ENCODE measurements at regions not wholly inside any gene's neighbourhood (a gene's known extent, or its start where the extent isn't known, plus 50 kb on each side); places are given as distances from the start of the nearest gene placed in this dataset.

GRCh38 chr6:159499034-159499433, 194.0 kb downstream of the SOD2 start (continued):
- peak; percentile 93 for TF ChIP-seq CBFA2T2 (conservative IDR thresholded peaks at IDR 0.05)
- TF ChIP-seq GABPB2 (CRISPR knock-in tag; conservative IDR thresholded peaks at IDR 0.05) = no peak
- no peak for TF ChIP-seq FOXJ2 (tag; IDR thresholded peaks at IDR 0.05)
- peak; percentile 15; the same call in 1 of the 2 replicates for TF ChIP-seq ZNF24 (IDR thresholded peaks at IDR 0.05)
- peak in 1 of 2 experiments; percentile 61; a peak in 2 of 4 replicates for TF ChIP-seq HDAC1 (IDR thresholded peaks at IDR 0.05)
- peak in 1 of 2 experiments; percentile 82; a peak in 2 of 4 replicates for TF ChIP-seq RCOR1 (IDR thresholded peaks at IDR 0.05; ENCODE audit: borderline replicate concordance in 1 of 2, low read depth in 2 of 2, low read length in 2 of 2)
- no peak for TF ChIP-seq ZNF354B (CRISPR knock-in tag; IDR thresholded peaks at IDR 0.05)
- TF ChIP-seq TEAD4 (IDR thresholded peaks at IDR 0.05; ENCODE audit: low read length) = peak; percentile 98
- TF ChIP-seq TEAD4 (CRISPR knock-in tag; IDR thresholded peaks at IDR 0.05; ENCODE audit: borderline replicate concordance) = no peak
- TF ChIP-seq RB1 (IDR thresholded peaks at IDR 0.05; ENCODE audit: low read depth) = peak; percentile 23; the same call in 1 of the 2 replicates
- TF ChIP-seq NELFE (IDR thresholded peaks at IDR 0.05; ENCODE audit: insufficient read depth, insufficient read length) = no peak
- 0 out of 2 replicates have a peak, but pooled peaks have one; percentile 22 for TF ChIP-seq MTA1 (IDR thresholded peaks at IDR 0.05; ENCODE audit: borderline replicate concordance)
- peak; percentile 90 for TF ChIP-seq CC2D1A (IDR thresholded peaks at IDR 0.05)
- TF ChIP-seq TBL1XR1 (IDR thresholded peaks at IDR 0.05; ENCODE audit: low read length in 2 of 2) = peak in 1 of 2 experiments; percentile 73; a peak in 2 of 4 replicates
- peak; percentile 41; the same call in 1 of the 2 replicates for TF ChIP-seq ATF7 (IDR thresholded peaks at IDR 0.05)
- peak; percentile 90 for TF ChIP-seq NCOR1 (IDR thresholded peaks at IDR 0.05)
- TF ChIP-seq PBX2 (CRISPR knock-in tag; IDR thresholded peaks at IDR 0.05; ENCODE audit: low read depth) = no peak
- peak; percentile 89 for TF ChIP-seq PBX2 (tag; conservative IDR thresholded peaks at IDR 0.05; ENCODE audit: low read depth)
- no peak for TF ChIP-seq CHD1 (IDR thresholded peaks at IDR 0.05; ENCODE audit: low read length)
- TF ChIP-seq BCOR (IDR thresholded peaks at IDR 0.05) = peak; percentile 50; the same call in 1 of the 2 replicates
- no peak for TF ChIP-seq CHD4 (IDR thresholded peaks at IDR 0.05; ENCODE audit: insufficient read depth, insufficient replicate concordance, low read depth, low read length, poor library complexity, severe bottlenecking)
- peak in 1 of 2 experiments; percentile 54; a peak in 1 of 4 replicates for TF ChIP-seq NONO (IDR thresholded peaks at IDR 0.05; ENCODE audit: low read depth in 2 of 2, low read length in 1 of 2)
- peak; percentile 73 for TF ChIP-seq ZNF175 (CRISPR knock-in tag; IDR thresholded peaks at IDR 0.05; ENCODE audit: low read depth)
- TF ChIP-seq SMAD3 (CRISPR knock-in tag; conservative IDR thresholded peaks at IDR 0.05) = 0 out of 2 replicates have a peak, but pooled peaks have one; percentile 33
- TF ChIP-seq MEF2D (tag; conservative IDR thresholded peaks at IDR 0.05; ENCODE audit: low read depth) = 0 out of 2 replicates have a peak, but pooled peaks have one; percentile 27
- TF ChIP-seq MYC (IDR thresholded peaks at IDR 0.05; ENCODE audit: low read depth, low read length) = peak; percentile 15; the same call in 1 of the 2 replicates
- TF ChIP-seq MYC (CRISPR knock-in tag; IDR thresholded peaks at IDR 0.05; ENCODE audit: borderline replicate concordance, low read depth) = no peak
- no peak for TF ChIP-seq MBD1 (CRISPR knock-in tag; IDR thresholded peaks at IDR 0.05)
- peak; percentile 83 for TF ChIP-seq SMARCC2 (IDR thresholded peaks at IDR 0.05; ENCODE audit: low read depth)

All from K562 (cell line).